COLO668 (cell line): ENCODE measurements at regions not wholly inside any gene's neighbourhood (a gene's known extent, or its start where the extent isn't known, plus 50 kb on each side); places are given as distances from the start of the nearest gene placed in this dataset.
"Not testable (repeated sequence)": the region's sequence is repeated elsewhere in the genome, so short reads cannot be mapped to it uniquely, and the experiment has no call there.

ENCODE experiments used
- DNase-seq: peaks from one replicate; lab custom pipeline; 2025; ENCODE audit not compliant: unreplicated experiment; lab: John Stamatoyannopoulos, UW

DNA sequence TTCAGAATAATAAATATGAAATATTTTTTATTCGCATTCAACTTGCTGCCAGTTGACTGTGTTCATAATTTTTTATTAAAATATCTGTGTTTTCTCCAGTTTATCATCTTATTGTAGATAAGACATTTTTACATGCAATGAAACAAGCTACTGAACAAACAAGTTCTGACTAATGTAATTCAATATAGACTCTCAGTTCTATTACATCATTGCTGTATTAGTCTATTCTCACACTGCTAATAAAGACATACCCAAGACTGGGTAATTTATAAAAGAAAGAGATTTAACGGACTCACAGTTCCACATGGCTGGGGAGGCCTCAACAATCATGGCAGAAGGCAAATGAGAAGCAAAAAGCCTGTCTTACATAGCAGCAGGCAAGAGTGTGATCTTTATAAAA is 1357.7 kb upstream of the CITED2 start:
- no peak for DNase-seq

DNA sequence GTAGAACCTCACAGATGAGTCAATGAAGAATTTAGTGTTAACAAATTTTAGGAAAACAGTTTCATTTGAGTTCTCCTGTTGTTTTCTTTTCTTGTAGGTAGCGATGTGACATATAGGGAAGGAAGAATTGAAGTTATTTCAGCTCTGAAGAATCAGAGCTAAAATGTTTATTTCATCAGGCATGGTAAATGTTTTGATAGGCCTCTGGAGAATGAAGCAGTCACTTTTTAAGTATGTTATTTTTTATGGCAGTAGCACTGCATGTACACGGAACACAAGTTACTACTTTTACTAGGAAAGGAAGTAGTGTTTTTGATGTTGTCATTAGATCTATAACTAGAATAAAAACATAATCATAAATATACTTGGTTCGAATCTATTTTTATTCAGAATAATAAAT is 1357.3 kb upstream of the CITED2 start:
- no peak for DNase-seq

GRCh38 chr6:140729521-140729920 is 1355.1 kb upstream of the CITED2 start:
- DNase-seq, result no peak

DNA sequence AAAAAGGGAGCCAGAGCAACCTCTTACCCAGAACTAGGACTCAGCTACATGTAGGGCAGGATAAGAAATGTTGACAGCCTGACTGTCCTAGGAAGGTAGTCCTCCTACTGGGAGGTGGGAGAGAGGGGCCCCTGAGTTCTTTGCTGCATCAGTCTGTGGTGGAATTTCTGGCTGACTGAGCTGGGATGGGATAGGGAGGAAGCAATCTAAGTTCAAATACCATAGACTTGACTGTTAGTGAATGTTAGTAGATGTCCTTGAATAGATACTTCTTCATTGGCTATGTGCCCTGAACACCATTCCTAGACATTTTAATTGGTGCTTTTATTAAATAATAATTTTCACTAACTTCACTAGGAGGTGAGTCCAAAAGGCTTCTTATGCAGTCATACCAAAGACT is 1343.6 kb upstream of the CITED2 start:
- no peak for DNase-seq

DNA sequence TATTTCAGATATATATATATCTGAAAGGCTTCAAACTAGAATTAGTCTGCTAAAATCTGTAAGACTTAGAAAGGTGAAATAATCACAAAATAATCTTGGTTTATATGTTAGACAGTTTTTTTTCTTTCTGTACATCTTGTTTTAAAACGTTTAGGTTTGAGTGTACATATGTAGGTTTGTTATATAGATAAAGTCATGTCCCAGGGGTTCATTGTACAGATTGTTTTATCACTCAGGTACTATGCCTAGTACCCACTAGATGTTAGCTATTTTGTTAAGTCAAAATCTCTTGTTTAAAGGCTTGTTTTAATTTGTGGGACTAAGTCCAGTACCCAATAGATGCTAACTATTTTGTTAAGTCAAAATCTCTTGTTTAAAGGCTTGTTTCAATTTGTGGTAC is 1339.0 kb upstream of the CITED2 start:
- no peak for DNase-seq

DNA sequence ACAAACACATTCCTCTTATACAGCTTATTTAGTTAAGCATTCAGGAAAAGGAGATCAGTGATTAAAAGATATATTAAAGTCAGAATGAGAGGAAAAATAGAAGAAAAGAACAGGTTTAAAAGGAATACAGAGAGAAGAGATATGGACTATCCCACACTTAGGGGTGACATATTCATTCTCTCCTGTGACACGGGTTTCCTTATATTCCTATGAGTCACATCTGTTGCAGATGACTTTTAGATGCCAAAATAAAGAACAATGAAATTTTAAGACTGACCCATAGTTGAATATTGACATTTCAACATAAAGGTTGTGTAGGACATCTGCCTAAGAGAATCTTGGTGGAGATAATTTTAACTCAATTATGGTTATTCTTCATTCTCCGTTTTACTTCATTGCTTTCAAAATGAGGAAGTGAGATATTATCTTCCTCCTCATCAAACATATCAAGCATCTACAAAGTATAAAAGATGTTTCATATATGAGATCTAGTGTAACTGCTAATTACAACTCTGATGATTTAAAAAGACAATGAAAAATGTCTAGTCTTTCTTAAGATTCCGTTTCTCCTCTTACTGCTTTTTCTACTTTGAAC is 1336.7 kb upstream of the CITED2 start:
- no peak for DNase-seq

DNA sequence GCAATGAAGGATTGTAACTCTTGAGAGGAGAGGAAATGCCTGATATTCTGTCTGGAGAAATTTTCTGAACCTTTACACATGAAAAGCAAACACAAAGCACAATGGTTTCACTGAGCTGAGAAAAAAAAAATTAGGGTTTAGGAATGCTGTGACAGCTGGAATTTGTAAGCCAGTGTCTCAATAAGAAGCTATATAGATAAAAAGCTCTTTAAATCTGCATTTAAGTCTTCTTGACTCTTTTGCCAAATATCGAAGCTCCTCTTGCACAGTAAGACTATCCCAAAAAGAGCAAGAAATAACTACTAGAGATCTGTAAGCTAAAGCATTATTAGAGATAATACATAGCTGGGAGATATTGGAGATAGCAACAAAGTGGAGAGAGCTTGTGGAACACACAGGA is 1334.0 kb upstream of the CITED2 start:
- DNase-seq, result no peak

- DNase-seq, result not testable (repeated sequence)
These were observed 1329.6 kb upstream of the CITED2 start for GRCh38 chr6:140704008-140704407.

- DNase-seq, result no peak
These were observed 1323.1 kb upstream of the CITED2 start for GRCh38 chr6:140697585-140697984.

GRCh38 chr6:140684776-140685550 is 1310.5 kb upstream of the CITED2 start:
- DNase-seq, result peak; percentile 1

DNA sequence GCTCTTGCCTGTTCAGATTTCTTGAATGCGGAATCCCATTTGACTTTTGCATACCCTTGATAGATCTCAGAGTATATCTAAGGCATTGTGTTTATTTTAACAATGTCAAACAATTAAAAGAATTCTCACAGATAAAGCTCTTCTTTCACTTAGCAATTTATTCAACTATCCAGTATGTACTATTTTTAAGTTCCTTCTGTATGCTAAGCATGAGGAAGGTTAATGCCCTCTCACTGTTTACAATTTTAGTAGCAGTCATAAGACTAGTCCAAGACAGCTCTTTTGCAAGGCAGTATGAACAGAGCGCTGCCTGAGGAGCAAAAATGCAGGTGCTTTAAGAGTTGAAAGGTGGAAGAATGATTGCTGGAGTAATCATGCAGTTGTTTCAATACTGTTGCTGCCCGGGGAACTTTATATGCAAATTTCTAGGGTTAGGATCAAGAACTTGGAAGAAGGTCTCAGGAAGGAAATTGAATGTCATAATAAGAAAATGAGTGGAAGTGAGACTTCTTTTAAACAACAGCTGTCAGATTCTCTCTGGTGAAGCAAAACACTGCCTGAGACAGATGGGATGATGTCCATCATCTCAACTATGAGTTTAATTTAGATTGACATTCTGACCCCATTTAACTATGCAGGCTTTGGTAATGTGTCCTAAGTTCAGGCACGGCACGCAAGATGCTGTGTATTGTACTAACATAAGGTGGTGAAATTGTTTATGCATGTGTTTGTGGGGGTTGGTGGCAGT is 1303.5 kb upstream of the CITED2 start:
- no peak for DNase-seq

DNA sequence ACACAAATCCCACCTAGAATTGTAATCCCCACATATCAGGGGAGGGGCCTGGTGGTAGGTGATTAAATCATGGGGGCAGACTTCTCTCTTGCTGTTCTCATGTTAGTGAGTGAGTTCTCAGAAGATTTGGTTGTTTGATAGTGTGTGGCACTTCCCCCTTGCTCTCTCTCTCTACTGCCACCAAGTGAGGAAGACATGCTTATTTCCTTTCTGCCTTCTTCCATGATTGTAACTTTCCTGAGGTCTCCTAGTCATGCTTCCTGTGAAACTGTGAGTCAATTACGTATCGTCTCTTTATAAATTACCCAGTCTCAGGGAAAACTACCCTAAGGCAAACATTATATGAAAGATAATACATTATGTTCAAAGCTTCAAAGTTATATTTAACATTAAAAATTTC is 1297.5 kb upstream of the CITED2 start:
- no peak for DNase-seq

GRCh38 chr6:140670021-140670420 is 1295.6 kb upstream of the CITED2 start:
- DNase-seq, result no peak

GRCh38 chr6:140669321-140669720 is 1294.9 kb upstream of the CITED2 start:
- DNase-seq, result no peak

GRCh38 chr6:140663772-140664171 is 1289.3 kb upstream of the CITED2 start:
- DNase-seq, result no peak

DNA sequence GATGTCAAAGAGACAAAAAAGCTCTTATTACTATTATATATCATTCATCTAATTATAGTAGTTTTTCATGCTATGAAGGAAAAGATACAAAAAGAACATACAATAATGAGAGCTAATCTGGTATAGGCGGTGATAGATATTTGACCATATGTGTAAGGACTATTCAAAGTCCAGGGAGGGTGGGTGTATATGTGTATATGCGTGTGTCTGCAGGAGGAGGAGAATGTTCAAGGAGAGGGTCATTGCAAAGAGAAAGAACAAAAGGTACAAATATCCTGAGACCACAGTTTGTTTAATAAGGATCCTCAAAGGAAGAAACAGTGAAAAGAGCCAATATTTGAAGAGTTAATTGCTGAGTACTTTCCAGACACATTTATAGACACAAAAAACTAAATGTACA is 1288.6 kb upstream of the CITED2 start:
- DNase-seq, result no peak

GRCh38 chr6:140661691-140662090 is 1287.2 kb upstream of the CITED2 start:
- no peak for DNase-seq

- DNase-seq, result no peak
These were observed 1285.8 kb upstream of the CITED2 start for GRCh38 chr6:140660295-140660694.

DNA sequence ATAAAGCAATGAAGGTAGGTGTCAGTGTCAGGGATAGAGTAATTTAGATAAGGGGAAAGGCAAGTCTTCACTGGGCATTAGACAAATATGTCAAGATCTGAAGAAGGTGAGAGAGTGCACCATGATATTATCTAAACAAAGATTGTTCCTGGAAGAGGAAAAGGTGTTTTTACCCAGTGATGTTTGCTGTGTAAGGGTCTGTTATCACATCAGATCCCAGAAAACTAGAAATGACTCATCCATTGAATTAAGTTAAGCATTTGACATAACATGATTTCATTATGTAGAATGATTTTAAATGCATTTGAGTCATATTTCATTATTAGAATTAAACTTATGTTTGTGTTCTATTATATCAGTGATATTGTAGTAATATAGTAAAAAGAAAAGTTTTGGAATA is 1279.5 kb upstream of the CITED2 start:
- DNase-seq, result no peak

DNA sequence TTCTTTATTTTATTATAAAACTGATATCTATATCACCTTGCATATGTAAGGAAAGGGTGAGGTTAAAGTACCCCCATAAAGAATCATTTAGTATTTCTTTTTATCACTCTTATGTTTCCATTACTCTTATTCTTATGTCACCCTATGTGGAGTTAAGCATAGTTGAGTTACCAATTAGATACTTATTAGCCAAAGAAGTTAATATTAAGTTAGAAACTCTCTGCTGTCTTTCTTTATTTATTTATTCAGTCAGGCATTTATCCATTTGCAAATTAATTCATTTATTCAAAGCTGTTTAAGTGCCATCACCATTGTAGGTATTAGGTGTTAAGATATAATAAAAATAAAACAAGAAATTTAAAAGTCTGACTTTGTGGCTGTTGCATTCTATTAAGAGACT is 1279.1 kb upstream of the CITED2 start:
- no peak for DNase-seq

DNA sequence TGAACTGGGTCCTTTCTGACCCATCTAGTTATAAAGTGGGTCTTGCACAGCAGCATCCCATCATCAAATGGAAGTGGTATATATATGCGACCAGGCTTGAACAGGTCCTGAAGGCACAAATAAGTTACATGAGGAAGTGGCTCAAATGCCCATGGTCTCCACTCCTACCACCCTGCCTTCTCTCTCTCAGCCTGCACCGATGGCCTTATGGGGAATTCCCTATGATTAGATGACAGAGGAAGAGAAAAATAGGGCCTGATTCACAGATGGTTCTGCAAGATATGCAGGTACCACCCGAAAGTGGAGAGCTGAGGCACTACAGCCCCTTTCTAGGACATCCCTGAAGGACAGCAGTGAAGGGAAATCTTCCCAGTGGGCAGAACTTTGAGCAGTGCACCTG is 1275.1 kb upstream of the CITED2 start:
- not testable (repeated sequence) for DNase-seq

DNA sequence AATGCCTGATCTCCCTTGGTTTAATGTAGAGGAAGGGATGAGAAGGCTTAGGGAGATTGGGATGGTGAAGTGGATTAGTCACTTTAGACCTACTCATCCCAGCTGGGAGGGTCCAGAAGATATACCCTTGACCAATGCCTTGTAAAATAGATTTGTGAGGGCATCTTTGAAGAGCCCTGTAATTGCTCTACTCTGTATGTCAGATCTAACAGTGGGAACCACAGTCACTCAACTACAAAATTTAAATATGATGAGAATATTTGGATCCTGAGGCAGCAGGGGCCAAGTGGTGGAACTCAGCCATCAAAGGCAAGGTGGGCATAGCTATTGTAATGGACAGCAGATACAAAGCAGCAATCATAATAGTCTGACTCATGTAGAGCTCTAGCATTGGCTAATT is 1272.9 kb upstream of the CITED2 start:
- not testable (repeated sequence) for DNase-seq
